ENCODE measurements at regions not wholly inside any gene's neighbourhood (a gene's known extent, or its start where the extent isn't known, plus 50 kb on each side); places are given as distances from the start of the nearest gene placed in this dataset.
"Not testable (repeated sequence)": the region's sequence is repeated elsewhere in the genome, so short reads cannot be mapped to it uniquely, and the experiment has no call there.

- DNase-seq, result no peak
Measured at GRCh38 chr21:38114717-38115333, 142.0 kb upstream of the KCNJ15 start.

- no peak for DNase-seq
Measured at GRCh38 chr21:38115870-38116269, 140.9 kb upstream of the KCNJ15 start.

- DNase-seq, result no peak
Measured at GRCh38 chr21:38119793-38120192, 137.0 kb upstream of the KCNJ15 start.

GRCh38 chr21:38120679-38120983, 136.2 kb upstream of the KCNJ15 start:
- DNase-seq, result not testable (repeated sequence)

- DNase-seq, result no peak
Measured at GRCh38 chr21:38120984-38121855, 135.6 kb upstream of the KCNJ15 start.

GRCh38 chr21:38121888-38122720, 134.7 kb upstream of the KCNJ15 start:
- DNase-seq, result no peak

GRCh38 chr21:38123626-38124025, 133.2 kb upstream of the KCNJ15 start:
- no peak for DNase-seq

- DNase-seq, result peak; percentile 26
Measured at GRCh38 chr21:38126666-38127303, 130.0 kb upstream of the KCNJ15 start.

- DNase-seq, result no peak
Measured at GRCh38 chr21:38129711-38130110, 127.1 kb upstream of the KCNJ15 start.

- no peak for DNase-seq
Measured at GRCh38 chr21:38133240-38133639, 123.6 kb upstream of the KCNJ15 start.

- DNase-seq, result no peak
Measured at GRCh38 chr21:38134084-38134873, 122.5 kb upstream of the KCNJ15 start.

- no peak for DNase-seq
Measured at GRCh38 chr21:38136201-38136600, 120.6 kb upstream of the KCNJ15 start.

GRCh38 chr21:38139380-38140168, 117.2 kb upstream of the KCNJ15 start:
- no peak for DNase-seq

GRCh38 chr21:38140207-38140903, 116.4 kb upstream of the KCNJ15 start:
- DNase-seq, result no peak

- DNase-seq, result no peak
Measured at GRCh38 chr21:38142224-38142623, 114.6 kb upstream of the KCNJ15 start.

GRCh38 chr21:38144193-38144592, 112.6 kb upstream of the KCNJ15 start:
- DNase-seq, result no peak

- no peak for DNase-seq
Measured at GRCh38 chr21:38145104-38145503, 111.7 kb upstream of the KCNJ15 start.

- no peak for DNase-seq
Measured at GRCh38 chr21:38147391-38147790, 109.4 kb upstream of the KCNJ15 start.

GRCh38 chr21:38148046-38148445, 108.7 kb upstream of the KCNJ15 start:
- no peak for DNase-seq

GRCh38 chr21:38151021-38151645, 105.7 kb upstream of the KCNJ15 start:
- DNase-seq, result no peak
